Activated CD4-positive, CD25-positive, alpha-beta regulatory T cell treated with anti-CD3 and anti-CD28 coated beads, Interleukin-2, amount 50 U/mL, for 24 hours (primary cell): ENCODE measurements at regions not wholly inside any gene's neighbourhood (a gene's known extent, or its start where the extent isn't known, plus 50 kb on each side); places are given as distances from the start of the nearest gene placed in this dataset.

ENCODE experiments used
- ATAC-seq, 2 donors: fragments of 150-1000 bp; cut with Tn5 transposase; one replicate each; pipeline ENCODE4 v1.10.0; 2021; ENCODE audit warnings: mild to moderate bottlenecking in 1 of 2, moderate library complexity in 1 of 2

DNA sequence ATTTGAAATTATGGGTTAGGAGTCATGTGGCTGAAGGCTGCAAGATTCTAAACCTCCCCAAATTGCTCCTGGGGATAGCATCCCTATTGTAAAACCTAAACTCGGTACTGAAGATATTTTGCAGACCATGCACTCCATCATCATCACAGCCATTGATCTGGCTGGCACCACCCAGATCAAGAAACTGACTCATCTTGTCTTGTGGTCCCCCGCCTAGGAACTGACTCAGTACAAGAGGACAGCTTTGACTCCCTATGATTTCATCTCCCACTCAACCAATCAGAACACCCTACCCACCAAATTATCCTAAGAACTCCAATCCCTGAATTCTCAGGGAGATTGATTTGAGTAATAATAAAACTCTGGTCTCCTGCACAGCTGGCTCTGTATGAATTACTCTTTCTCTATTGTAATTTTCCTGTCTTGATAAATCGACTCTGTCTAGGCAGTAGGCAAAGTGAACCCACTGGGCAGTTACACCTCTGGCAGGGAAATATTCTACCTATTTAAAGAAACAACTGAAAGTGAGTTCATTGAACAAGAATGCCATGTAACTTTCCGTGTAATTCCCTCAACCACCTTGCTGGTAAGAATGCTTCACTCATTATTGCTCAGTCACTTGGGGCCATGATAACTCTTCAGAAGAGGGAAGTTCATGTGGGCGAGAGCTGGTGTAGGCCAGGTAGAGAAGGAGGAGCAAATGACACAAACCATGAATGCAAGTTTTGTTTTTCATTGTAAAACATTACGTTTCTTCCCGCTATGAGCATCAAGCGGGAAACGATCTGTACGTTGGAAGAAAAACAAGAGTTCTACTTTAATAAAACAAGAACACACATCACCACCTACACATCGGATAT is 602.9 kb upstream of the ARID1B start:
- ATAC-seq, result peak; percentile 89 to 92

DNA sequence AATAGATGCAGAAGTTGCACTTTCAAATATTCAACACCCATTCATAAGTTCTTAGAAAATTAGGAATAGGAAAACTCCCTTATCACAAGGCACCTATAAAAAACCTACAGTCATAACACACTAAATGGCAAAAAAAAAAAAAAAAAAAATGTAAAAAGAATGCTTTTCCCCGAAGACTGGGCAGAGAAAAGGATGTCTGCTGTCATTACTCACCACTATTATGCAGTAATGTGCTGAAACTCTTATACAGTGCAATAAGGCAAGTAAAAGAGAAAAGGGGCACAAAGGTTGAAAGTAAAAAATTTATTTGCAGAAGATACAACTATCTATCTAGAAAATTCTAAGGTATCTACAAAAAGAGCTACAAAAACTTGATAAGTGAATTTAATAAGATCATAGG is 607.8 kb upstream of the ARID1B start:
- no peak for ATAC-seq

DNA sequence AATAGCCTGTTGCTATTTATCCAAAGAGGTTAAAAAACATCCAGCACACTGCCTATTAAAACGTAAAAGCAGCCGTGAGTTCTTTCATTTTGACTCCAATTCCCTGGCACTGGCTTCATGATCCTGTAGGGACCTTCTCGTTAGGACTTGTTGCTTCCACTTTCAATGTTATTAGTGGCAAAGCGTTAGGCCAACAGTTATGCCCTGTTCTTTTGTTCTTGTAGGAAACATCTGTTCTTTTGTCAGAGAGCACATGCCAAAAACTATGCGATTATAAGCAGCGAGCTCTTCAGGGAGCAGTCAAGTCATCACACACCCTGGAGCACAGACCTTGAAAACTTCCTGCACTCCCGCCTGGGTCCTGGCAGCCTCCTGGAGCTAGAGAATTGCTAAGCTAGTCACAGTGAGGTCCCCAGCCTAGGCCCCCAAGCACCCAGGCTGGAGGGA is 609.5 kb upstream of the ARID1B start:
- no peak for ATAC-seq

DNA sequence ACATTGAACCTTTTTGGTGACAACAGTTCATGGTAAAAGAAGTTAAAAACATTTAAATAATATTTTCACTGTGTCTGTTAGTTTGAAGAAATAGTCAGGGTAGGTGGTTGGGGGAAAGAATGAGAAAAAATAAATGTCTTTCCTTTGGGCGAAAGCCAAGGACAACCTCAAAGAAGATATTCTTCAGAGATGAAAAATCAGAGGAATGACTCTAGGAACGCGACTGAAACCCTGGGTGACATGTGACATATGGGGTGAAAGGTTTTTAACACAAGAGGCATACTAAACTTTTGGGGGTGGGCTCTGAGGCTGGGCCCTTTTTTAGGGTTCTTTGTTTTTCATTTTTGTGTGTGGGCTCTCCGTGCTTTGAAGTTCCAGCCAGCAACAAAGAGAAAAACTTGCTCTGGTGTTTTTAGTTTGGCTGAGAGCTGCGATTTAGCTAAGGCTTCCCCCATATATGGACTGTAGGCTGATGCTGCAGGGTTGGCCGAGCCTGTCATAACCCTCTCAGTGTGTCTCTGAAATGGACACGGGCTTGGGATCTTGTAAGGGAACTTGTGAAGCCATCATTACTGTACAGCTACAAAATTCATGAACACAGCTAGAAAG is 610.1 kb upstream of the ARID1B start:
- ATAC-seq, result peak in 1 of 2 donors; percentile 24

DNA sequence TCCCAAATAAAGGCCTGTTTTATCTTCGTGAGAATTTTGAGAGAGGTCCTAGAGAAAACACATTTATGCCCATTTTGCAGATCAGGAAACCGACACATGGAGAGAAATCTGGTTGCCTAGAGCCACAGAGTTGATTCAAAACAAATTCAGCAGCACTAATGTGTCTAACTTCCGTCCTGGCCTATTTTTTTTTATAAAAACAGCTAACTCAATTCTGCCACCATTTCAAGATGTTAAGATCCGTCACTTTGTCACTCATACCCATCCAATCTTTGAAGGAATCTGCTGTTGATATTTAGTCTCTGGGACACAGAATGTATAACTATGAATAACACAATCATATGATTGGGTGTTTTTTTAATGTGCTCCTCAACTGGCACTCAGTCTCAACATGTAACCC is 611.1 kb upstream of the ARID1B start:
- no peak for ATAC-seq

DNA sequence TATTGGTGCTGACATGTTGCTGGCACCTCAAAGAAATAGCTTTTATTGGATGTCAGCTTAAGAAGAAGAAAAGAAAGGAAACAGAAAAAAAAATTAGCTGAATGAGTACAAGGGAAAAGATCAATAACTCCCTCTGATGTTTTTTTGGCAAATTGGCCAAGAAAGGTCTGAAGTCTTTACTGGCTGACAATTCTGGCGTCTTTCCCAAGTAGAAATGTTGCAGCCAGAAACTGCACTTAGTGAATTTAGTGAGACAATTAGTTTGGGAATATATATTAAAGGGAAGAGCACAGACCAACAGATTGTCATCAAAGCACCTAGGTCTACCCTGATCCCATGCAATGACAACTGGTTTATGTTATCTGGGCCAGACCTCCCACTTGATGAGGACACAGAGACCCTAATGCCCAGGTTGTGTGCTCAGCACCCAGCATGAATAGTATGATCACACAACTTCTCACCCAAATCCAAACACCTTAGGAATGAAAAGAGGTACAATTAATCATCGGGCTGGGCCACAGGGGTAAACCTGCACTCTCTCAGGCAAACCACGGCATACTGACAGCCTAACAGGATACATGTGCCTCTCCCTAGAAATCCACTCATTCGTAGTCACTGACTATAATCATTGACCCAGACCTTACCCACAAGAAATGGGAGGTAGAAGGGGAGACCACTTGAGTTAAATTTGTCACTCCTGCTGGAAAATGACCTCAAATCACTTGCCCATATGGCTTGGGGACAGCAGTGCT is 612.3 kb upstream of the ARID1B start:
- ATAC-seq, result no peak

DNA sequence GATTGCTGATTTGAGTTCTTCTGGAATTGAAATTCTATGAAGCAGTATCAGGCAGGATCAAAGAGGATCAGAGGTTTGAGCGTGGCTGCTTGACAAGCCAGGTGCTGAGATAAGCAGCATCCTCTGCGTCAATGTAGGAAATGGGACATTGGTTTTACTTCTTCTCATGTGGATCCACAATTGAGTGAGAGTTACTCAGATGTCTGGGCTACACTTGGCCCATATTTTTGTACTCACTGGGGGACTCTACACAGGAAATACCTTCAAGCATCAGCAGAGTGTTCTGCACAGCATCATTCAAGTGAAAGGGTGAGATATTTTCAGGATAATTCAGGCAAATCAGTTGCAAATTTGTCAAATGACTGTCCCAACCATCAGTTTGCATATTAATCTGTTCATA is 613.9 kb upstream of the ARID1B start:
- ATAC-seq, result no peak

DNA sequence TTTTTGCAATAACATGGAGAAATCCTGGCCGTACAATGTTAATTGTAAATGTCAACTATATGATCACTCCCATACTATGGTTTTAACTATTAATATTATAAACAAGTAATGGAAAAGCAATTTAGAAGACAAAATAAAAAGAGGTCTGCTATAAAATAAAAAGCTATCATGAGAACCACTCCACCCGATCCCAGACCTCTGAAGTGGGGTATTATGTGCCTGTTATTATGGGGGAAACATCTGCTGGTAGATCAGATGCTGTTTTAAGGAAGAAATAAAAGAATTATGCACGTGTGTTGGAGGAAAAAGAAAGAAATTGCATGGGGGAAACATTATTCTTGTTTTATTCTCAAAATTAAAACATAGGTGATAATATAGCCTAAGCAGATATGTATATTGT is 615.7 kb upstream of the ARID1B start:
- no peak for ATAC-seq

DNA sequence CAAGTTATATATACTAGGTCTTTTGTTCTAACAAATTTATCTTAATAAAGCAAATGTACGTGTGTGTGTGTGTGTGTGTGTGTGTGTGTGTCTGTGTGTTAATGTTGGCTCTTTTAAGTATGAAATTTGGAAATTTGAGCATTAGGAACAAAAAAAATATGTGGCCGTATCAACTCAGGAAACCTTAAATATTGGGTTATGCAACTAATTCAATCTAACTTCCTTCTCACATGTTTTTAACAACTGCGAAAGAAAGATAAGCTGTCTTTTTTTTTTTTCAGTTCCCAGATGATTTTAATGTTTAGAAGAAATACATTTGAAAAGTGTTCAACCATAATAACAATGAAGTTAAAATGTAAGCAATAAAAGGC is 616.4 kb upstream of the ARID1B start:
- no peak for ATAC-seq

DNA sequence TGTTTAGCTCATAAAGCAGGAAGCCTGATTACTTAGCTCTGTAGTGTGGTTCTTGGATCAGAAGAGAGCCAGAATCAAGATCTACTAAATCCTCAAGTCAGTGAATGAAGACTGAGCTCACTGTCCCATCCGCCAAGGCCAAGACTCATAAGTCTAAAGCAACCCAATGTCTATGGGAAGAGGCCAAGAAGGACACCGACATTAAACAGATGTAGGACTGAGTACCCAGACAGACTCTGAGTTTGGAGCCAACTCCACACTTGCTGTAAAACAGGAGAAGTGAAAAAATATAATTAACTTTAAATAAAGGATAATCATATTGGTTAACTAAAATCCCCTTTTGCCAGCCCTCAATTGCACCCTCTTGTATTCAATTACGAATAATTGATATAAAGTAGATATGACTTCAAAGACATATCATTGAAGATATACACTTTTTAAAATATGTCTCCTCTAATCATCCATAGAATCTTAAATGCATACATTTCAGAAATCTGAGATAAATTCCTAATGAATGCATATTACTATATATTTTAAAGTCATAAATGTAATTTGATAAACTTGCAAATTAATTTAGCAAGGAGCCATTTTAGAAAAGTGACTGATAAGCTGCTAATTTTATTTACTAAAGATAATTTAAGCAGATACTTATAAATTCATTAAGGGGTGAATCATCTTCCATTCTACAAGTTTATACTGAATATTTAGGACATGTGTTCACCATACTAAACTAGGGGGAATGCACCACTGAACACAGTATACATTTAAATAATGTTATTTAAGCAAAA is 617.0 kb upstream of the ARID1B start:
- no peak for ATAC-seq

DNA sequence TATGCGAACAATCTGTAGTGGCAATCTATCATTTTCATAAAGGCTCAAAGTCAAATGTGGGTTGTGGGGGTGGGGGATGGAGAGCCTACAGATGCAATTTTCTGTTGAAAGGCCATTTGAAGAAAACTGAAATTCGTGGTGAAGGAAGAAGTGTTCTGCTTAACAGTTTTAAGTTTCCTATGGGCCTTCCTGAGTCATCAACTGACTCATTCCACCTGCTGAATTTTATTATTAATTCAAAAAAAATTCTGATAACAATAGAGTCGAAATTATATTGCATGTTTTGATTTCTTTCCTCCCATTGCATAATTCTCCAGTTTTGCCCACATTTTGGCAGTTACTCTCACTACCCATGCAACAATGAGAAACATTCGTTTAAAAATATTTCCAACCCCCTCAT is 622.3 kb upstream of the ARID1B start:
- ATAC-seq, result peak in 1 of 2 donors; percentile 9

DNA sequence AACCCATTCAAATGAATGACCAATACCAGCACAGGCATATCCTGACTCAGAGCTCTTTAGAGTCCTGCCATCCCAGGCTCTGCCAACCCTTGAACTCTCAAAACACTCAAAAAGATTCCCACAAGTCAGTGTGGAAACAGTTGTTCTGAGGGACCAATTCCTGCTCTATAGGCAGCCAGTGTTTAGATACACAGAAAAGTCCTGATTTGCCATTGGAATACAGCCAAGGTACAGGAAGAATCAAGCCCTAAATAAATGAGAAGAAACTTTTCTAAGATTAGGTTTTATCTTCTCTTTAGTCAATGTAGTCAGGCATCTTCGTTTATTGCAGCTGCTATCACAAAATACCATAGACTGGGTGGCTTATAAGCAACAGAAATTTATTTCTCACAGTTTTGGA is 626.8 kb upstream of the ARID1B start:
- ATAC-seq, result no peak

DNA sequence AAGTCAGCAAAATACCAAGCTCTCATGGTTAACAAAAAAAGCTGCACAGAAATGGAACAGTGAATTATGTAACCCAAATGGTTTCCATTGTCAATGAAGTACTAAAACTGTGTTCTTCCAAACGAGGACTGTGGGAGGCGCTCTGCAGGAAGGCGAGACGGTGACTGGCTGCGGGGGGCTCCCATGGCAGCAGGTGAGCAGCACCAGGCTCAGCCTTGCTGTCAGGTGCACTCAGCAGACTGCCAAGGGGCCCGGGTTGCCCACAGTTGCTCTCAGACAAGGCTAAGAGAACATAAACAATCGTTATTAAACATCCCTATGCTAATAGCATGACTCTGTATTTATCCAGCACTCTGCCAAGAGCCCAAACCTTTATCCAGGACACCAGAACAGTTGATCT is 630.3 kb upstream of the ARID1B start:
- ATAC-seq, result no peak

DNA sequence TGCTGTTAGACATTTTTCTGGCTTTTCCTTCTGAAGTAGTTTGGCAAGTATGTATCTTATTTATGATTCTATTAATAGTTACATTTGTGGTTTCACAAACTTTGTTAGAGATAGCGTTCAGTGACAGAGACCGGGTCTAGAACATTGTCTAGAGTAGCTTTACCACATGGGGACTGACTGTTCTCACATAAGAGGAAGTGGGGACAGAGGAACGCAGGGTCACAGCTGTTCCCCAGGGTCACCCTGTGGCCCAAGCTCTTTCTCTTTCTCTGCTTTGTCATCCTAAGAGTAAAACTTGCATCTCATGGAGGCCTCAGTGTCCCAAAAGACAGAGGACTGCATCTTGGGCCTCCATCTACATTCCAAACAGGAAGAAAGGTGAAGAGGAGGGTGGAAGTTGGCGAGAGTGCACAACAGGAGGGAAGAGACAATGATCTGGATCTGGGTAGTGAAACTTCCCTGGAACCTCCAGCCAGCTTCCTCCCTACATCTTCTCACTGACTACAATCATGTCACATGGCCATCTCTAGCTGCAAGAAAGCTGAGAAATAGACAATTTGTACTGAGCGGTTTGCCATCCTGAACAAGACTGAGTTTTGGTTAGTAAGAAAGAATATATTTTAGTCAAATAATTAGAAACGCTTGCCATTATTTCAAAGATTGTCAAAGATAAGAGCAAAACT is 645.8 kb upstream of the ARID1B start:
- no peak for ATAC-seq

DNA sequence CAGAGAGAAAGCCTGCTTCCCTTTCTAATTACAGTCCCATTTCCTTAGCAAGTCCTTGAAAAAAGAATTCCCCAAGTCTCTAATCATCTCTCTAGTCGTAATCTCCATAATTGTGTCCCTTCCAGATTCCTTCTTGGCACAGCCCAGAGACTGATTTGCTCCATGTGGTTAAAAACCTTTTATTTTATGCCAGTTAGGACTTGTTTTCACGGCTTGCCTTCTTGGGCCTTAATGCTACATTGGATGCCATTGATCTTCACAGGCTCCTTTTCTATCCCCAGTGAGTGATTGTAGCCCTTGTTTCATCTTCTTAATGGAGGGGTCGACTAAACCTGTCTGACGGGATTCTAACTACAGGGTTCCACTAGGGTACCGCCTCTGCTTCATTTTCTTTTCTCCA is 650.6 kb upstream of the ARID1B start:
- no peak for ATAC-seq

DNA sequence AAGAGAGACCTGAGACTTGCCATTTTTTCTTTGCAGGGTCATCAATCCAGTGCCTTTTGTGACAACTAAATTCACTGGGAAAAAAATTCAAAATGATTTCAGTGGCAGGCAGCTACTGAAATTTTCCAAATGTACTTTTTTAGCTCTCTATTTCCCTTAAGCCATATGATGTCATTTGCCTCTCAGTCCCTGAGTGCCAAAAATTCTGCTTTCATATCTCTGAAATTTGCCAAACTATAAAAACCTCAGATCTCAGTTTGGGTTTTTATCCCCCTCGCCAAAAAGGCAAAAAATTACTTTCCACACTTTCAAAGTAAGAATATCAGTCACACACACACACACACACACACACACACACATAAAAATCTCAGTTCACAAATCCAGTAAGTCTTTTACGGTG is 651.3 kb upstream of the ARID1B start:
- no peak for ATAC-seq

DNA sequence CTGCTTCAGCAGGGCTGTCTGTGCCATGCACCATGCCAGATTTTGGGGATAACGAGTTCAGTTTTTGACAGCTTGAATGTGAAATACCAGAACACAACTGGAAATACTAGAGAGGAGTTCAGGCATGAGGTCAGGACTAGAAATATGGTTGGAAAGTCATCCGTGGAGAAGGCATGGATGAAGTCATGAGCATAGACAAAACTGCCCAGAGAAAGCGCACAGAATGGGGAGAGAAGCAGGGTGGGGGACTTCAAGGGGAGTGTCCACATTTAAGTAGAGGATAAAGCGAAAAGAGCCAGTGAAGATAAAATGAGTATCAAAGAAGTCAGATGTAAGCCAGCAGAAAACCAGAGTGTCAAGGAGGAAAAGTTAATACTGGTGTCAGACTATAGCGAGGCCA is 653.4 kb upstream of the ARID1B start:
- ATAC-seq, result no peak

DNA sequence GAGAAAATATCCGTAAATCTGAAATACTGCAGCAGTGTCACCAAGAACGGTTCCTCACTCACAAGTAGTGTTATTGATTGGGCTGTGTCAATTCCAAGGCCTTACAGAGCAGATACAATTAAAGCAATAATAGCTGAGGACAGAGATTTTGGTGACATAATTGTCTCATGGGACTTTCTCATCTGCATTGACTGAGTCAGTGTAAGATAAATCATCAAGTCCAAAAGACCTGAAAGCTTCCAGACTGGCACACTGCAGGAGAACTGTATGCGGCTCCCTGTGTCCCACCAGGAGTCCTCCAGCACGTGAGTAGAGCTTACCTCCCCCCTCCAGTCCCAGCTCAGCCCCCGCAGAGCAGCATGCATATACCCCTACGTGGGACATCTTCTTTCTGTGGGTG is 655.2 kb upstream of the ARID1B start:
- no peak for ATAC-seq

DNA sequence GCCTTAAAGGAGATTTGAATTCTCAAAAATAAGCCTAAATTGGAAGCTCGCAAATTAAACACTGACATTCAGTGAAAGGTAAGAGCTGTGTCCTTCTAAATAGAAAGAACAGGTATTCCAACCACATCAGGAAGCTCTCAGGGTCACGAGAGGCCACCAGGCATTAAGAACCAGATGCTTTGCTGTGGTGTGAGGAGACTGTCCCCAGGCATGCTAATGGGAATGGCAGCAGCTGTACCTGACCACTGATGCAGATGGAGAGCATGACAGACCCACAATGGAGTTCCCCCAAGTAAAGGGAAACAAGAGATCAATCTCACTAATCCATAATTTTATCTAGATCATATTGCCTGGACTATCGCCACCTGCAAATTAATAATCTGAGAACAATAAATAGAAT is 658.9 kb upstream of the NOX3 start:
- no peak for ATAC-seq

DNA sequence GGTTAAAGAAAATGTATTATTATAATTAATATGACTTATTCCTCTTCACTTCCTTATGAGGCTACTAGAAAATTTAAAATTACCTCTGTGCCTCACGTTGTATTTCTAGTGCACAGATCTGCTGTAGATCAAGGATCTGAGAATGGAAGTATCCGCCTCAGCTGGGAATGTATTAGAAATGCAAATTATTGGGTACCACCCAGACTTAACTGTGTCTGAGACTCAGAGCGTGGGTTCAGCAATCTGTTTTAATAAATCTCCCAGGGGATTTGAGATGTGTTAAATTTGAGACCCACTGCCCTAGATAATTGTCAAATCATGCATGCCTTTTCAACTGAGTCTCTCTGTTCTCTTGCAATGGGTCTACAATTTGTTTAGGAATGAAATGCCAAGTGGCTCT is 658.0 kb upstream of the NOX3 start:
- ATAC-seq, result no peak

DNA sequence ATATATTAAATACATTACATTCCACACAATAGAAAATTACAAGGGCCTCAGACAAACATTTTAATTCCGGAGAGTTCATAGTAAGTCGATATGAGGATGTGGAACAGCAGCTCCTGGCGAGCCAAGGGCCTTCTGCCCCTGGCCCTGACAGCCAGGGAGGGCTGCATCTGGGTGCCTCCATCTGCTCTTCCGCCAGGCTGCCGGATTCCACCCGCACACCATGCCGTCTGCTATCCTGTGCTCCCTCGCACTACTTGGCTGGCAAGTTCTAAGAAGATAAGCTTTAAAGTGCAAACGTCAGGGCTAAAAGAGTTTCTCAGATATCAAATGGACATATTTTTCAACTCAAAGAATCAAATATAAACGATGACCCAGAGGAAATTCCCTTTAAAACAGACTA is 656.3 kb upstream of the NOX3 start:
- no peak for ATAC-seq

DNA sequence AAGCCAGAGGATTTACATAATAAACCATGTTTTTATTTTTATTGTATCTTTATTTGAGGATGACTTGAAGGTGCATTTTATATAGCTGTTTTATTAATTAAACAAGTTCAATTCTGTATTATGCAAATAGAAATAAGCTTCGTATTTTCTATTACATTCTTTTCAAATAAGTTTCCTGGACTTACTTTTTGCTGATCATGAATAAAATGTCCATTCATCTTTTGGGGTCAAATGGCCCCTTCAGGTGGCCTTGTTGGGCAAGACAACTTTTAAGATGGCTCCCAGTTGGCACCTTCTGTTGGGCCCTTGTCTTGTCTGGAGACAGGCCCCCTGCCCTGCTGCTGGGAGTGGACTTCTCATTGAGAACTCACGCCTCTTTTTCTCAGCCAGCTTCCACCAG is 654.6 kb upstream of the NOX3 start:
- ATAC-seq, result no peak

DNA sequence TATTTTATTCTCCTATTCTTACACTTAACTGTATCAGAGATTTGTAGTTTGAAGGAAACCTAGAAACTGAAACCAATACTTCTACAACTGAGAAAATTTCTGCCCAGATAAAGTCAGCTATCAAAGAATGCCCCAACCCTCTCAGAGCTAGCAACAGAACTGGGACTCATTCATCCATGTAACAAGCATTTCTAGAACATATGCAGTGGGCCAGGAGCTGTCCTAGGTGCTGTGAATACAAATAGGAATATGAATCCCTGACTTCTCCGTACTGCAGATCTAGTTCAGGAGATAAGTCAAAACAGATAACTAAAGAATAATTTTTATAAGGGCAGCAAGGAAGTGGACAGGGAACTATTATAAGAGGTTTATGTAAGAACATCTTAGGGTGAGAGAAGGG is 654.1 kb upstream of the NOX3 start:
- ATAC-seq, result no peak
